Chondrocyte (in vitro differentiated cells): ENCODE measurements at regions not wholly inside any gene's neighbourhood (a gene's known extent, or its start where the extent isn't known, plus 50 kb on each side); places are given as distances from the start of the nearest gene placed in this dataset.

ENCODE experiments used
- DNase-seq: peaks from one replicate; pipeline ENCODE4 v3.0.0; 2021; ENCODE audit warnings: mixed read lengths, low spot score
- H3K27ac Mint-ChIP-seq: one replicate; pipeline ENCODE4 v1.8.0; 2021; ENCODE audit warnings: mild to moderate bottlenecking, moderate library complexity, mixed read lengths; ENCODE audit not compliant: unreplicated experiment
- H3K27me3 Mint-ChIP-seq: 2 replicates; pipeline ENCODE4 v1.8.0; 2021; ENCODE audit warnings: low read depth, mixed read lengths
- H3K36me3 Mint-ChIP-seq: 2 replicates; pipeline ENCODE4 v1.8.0; 2021; ENCODE audit warnings: low read depth, mixed read lengths
- H3K4me1 Mint-ChIP-seq: 2 replicates; pipeline ENCODE4 v1.8.0; 2021; ENCODE audit warnings: low read depth, mild to moderate bottlenecking, mixed read lengths
- H3K4me3 Mint-ChIP-seq: one replicate; pipeline ENCODE4 v1.8.0; 2021; ENCODE audit warnings: mild to moderate bottlenecking, moderate library complexity, mixed read lengths; ENCODE audit not compliant: unreplicated experiment
- H3K9me3 Mint-ChIP-seq: 2 replicates; pipeline ENCODE4 v1.8.0; 2021; ENCODE audit warnings: low read depth, mixed read lengths
- CTCF ChIP-seq: fragments of 200-600 bp; sonication (generic); IDR thresholded peaks from 2 replicates; pipeline ENCODE4 v1.5.0; 2021; ENCODE audit warnings: antibody characterized with exemption, mild to moderate bottlenecking, moderate library complexity

GRCh38 chr18:40485318-40485717, 1469.7 kb upstream of the PIK3C3 start:
- Mint-ChIP-seq H3K27me3 (peaks cover 7% of the 10 kb centered on the region), H3K4me3 (no peak overlapping the region), H3K27ac (no peak overlapping the region), H3K36me3 (no peaks in the 10 kb centered on the region), H3K4me1 (peaks cover 4% of the 10 kb centered on the region), H3K9me3 (no peaks in the 10 kb centered on the region)
- no peak for DNase-seq
- no peak for TF ChIP-seq CTCF

GRCh38 chr18:40473221-40474029, 1481.6 kb upstream of the PIK3C3 start:
- H3K9me3 Mint-ChIP-seq: peaks cover 2% of the 10 kb centered on the region
- no peak for TF ChIP-seq CTCF
- H3K4me1 Mint-ChIP-seq: no peaks in the 10 kb centered on the region
- H3K27me3 Mint-ChIP-seq: peaks cover 8% of the 10 kb centered on the region
- no peak for DNase-seq
- H3K4me3 Mint-ChIP-seq: no peak overlapping the region
- no peak overlapping the region for H3K27ac Mint-ChIP-seq
- no peaks in the 10 kb centered on the region for H3K36me3 Mint-ChIP-seq

DNA sequence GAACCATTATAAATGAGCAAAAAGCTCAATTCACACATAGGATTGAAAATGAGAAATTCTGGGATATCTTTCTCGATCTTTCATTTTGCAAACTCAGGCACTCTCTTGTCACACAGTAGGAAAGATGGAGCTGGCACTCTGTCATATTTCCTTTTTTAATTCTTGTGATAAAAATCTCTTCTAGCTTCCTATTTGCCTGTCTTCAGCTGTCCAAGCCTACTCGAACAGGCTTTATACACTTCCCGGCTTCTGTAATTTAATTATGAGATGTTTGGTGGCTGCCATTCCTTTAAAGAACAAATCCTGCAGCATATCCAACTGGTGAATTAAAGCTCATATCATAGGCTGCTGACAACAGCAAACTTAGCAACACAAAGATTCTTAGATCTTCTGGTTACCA, 1484.3 kb upstream of the PIK3C3 start:
- no peak for DNase-seq
- Mint-ChIP-seq H3K4me1 (no peaks in the 10 kb centered on the region), H3K27me3 (peaks cover 10% of the 10 kb centered on the region), H3K9me3 (no peaks in the 10 kb centered on the region), H3K36me3 (no peaks in the 10 kb centered on the region), H3K4me3 (no peak overlapping the region), H3K27ac (no peak overlapping the region)
- TF ChIP-seq CTCF: no peak

GRCh38 chr18:40469851-40470250, 1485.2 kb upstream of the PIK3C3 start:
- no peak overlapping the region for H3K27ac Mint-ChIP-seq

DNA sequence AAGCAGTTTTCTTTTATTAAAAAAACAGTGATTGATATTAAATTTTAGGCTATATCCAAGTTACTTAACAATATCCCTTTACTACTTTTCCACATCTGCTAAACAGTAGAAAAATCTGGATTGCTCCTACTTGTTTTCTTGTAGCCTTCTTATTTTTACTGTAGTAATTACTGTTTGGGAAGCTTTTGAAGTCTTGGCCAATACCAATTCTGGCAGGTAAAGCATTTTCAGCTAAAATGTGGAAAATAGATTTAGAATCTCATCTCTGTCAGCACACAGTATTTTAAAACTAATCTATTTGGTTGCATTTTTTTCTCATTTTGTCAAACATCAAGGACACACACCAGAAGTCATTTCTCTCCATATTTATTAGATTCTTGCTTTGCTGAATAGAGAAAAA, 1485.7 kb upstream of the PIK3C3 start:
- Mint-ChIP-seq H3K4me3 (no peak overlapping the region), H3K27ac (no peak overlapping the region), H3K9me3 (no peaks in the 10 kb centered on the region), H3K4me1 (no peaks in the 10 kb centered on the region), H3K36me3 (no peaks in the 10 kb centered on the region), H3K27me3 (peaks cover 8% of the 10 kb centered on the region)
- no peak for TF ChIP-seq CTCF
- no peak for DNase-seq

More at GRCh38 chr18:40469851-40470250, 1485.2 kb upstream of the PIK3C3 start:
- no peaks in the 10 kb centered on the region for H3K36me3 Mint-ChIP-seq
- peaks cover 8% of the 10 kb centered on the region for H3K27me3 Mint-ChIP-seq
- DNase-seq: no peak
- no peak overlapping the region for H3K4me3 Mint-ChIP-seq
- H3K9me3 Mint-ChIP-seq: no peaks in the 10 kb centered on the region
- H3K4me1 Mint-ChIP-seq: no peaks in the 10 kb centered on the region
- TF ChIP-seq CTCF: no peak
